ENCODE measurements at regions not wholly inside any gene's neighbourhood (a gene's known extent, or its start where the extent isn't known, plus 50 kb on each side); places are given as distances from the start of the nearest gene placed in this dataset.

DNA sequence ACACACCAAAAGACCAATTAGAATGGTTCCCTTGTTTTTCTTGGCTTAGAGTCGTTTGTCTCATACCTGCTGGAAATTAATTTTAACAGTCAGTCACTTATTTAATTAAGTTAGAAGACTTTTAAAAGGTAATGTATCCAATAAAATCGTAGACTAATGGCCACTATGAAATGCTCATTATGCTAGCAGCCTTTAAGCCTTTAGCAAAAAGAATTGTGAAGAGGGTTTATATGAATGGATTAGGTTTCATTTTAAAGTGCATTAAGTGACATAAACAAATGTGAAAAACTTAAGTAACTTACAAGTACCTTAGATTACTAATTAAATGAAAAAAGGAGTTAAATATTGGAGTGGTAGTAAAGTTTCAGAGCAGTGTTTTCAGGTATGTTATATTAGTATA, 139.6 kb downstream of the RXFP2 start:
- in situ Hi-C loops (cut with MboI; ENCODE audit: low sequenced_read_pairs, unreplicated experiment): no loop called here
- DNase-seq (ENCODE audit: low spot score): no peak
- TF ChIP-seq, protein P1, sequence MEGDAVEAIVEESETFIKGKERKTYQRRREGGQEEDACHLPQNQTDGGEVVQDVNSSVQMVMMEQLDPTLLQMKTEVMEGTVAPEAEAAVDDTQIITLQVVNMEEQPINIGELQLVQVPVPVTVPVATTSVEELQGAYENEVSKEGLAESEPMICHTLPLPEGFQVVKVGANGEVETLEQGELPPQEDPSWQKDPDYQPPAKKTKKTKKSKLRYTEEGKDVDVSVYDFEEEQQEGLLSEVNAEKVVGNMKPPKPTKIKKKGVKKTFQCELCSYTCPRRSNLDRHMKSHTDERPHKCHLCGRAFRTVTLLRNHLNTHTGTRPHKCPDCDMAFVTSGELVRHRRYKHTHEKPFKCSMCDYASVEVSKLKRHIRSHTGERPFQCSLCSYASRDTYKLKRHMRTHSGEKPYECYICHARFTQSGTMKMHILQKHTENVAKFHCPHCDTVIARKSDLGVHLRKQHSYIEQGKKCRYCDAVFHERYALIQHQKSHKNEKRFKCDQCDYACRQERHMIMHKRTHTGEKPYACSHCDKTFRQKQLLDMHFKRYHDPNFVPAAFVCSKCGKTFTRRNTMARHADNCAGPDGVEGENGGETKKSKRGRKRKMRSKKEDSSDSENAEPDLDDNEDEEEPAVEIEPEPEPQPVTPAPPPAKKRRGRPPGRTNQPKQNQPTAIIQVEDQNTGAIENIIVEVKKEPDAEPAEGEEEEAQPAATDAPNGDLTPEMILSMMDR (IDR thresholded peaks at IDR 0.05; ENCODE audit: borderline replicate concordance, control extremely low read depth, extremely low read depth, insufficient read depth, missing control alignments): no peak

DNA sequence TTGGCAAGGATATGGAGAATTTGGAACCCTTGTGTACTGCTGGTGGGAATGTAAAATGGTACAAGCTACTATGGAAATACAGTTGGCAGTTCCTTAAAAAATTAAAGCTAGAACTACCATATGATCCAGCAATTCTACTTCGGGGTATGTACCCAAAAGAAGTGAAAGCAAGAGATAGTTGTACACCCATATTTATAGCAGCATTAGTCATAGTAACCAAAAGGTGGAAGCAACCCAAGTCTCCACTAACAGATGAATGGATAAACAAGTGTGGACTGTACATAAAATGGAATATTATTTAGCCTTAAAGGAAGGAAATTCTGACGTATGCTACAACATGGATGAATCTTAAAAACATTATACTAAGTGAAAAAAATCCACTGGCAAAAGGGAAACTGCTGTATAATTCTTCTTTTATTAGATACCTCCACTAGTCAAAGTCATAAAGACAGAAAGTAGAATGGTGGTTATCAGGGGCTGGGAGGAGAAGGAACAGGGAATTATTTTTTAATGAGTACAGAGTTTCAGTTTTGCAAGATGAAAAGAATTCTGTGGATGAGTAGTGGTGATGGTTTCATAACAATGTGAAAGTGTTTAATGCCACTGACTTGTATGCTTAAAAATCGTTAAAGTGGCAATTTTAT, 141.6 kb downstream of the RXFP2 start:
- in situ Hi-C loops (cut with MboI; ENCODE audit: low sequenced_read_pairs, unreplicated experiment): no loop called here
- no peak for DNase-seq (ENCODE audit: low spot score)
- TF ChIP-seq, protein P1 (IDR thresholded peaks at IDR 0.05; ENCODE audit: borderline replicate concordance, control extremely low read depth, extremely low read depth, insufficient read depth, missing control alignments): no peak

DNA sequence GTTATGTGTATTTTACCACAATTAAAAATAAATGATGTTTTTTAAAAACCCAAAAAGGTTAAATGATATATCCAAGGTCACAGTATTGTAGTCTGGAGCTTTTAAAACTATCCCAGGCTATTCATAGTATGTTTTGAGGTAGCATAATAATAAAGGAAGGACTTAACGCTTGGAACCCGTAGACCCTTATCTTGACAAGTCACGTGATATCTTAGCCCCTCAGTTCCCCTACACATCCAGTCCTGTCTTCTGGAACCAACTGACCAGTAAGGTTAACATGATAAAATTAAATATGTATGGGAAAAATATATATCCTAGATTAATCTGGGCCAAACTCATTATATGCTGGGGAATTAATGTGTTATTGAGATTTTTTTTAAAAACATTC, 142.2 kb downstream of the RXFP2 start:
- in situ Hi-C loops (cut with MboI; ENCODE audit: low sequenced_read_pairs, unreplicated experiment): no loop called here
- DNase-seq (ENCODE audit: low spot score): no peak
- TF ChIP-seq, protein P1 (IDR thresholded peaks at IDR 0.05; ENCODE audit: borderline replicate concordance, control extremely low read depth, extremely low read depth, insufficient read depth, missing control alignments): no peak

DNA sequence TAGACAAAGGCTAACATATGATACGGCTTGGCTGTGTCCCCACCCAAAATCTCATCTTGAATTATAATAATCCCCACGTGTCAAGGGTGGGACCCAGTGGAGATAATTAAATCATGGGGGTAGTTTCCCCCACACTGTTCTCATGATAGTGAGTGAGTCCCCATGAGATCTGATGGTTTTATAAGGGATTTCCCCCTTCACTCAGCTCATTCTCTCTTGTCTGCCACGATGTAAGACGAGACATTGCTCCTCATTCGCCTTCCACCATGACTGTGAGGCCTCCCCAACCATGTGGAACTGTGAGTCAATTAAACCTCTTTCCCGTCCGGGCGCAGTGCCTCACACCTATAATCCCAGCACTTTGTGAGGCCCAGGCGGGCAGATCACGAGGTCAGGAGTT, 143.5 kb downstream of the RXFP2 start:
- TF ChIP-seq, protein P1 (IDR thresholded peaks at IDR 0.05; ENCODE audit: borderline replicate concordance, control extremely low read depth, extremely low read depth, insufficient read depth, missing control alignments): no peak
- in situ Hi-C loops (cut with MboI; ENCODE audit: low sequenced_read_pairs, unreplicated experiment): no loop called here
- DNase-seq (ENCODE audit: low spot score): no peak

DNA sequence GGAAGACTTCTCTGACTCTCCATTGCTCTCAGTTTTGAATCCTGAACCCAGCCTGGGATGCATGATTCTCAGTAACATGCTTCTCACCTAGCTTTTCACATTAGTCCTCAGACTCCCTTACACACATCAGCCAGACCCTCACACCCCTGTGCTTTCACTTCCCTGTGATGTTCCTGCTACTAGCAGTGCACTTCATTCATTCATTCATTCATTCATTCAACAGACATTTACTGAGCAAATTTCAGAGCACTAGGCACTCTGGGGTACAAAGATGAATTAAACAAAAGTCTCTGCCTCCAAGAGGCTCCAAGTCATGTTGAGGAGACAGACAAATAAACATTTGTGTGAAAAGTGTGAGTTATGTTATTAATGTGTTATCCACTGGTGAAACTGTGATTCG, 145.2 kb downstream of the RXFP2 start:
- in situ Hi-C loops (cut with MboI; ENCODE audit: low sequenced_read_pairs, unreplicated experiment): no loop called here
- TF ChIP-seq, protein P1 (IDR thresholded peaks at IDR 0.05; ENCODE audit: borderline replicate concordance, control extremely low read depth, extremely low read depth, insufficient read depth, missing control alignments): no peak
- no peak for DNase-seq (ENCODE audit: low spot score)

DNA sequence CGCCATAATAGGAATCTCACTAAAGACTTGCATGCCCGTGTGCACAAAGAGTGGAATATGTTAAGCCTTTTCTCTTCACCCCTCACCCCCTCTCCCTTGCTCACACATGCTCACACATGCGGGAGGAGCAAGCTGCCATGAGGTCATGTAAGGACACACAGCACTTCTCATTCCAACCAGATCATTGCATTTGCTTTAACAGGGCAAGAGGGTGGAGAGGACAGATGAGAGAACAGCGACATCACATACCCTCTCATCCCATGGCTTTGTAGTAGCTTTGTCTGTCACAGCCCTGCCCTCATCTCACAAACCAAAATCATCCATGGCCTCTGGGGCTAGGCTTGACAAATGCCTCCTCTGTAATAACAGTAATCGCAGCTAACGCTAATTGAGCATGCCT, 145.6 kb upstream of the FRY start:
- in situ Hi-C loops (cut with MboI; ENCODE audit: low sequenced_read_pairs, unreplicated experiment): no loop called here
- DNase-seq (ENCODE audit: low spot score): no peak
- TF ChIP-seq, protein P1 (IDR thresholded peaks at IDR 0.05; ENCODE audit: borderline replicate concordance, control extremely low read depth, extremely low read depth, insufficient read depth, missing control alignments): no peak

Measured in GM13976 (cell line).